Myocyte (in vitro differentiated cells): ENCODE measurements at regions not wholly inside any gene's neighbourhood (a gene's known extent, or its start where the extent isn't known, plus 50 kb on each side); places are given as distances from the start of the nearest gene placed in this dataset.
"Not testable (repeated sequence)": the region's sequence is repeated elsewhere in the genome, so short reads cannot be mapped to it uniquely, and the experiment has no call there.

Experiments
- DNase-seq: peaks from one replicate; pipeline ENCODE4 v3.0.0-alpha.2; 2012; ENCODE audit warnings: low read depth

DNA sequence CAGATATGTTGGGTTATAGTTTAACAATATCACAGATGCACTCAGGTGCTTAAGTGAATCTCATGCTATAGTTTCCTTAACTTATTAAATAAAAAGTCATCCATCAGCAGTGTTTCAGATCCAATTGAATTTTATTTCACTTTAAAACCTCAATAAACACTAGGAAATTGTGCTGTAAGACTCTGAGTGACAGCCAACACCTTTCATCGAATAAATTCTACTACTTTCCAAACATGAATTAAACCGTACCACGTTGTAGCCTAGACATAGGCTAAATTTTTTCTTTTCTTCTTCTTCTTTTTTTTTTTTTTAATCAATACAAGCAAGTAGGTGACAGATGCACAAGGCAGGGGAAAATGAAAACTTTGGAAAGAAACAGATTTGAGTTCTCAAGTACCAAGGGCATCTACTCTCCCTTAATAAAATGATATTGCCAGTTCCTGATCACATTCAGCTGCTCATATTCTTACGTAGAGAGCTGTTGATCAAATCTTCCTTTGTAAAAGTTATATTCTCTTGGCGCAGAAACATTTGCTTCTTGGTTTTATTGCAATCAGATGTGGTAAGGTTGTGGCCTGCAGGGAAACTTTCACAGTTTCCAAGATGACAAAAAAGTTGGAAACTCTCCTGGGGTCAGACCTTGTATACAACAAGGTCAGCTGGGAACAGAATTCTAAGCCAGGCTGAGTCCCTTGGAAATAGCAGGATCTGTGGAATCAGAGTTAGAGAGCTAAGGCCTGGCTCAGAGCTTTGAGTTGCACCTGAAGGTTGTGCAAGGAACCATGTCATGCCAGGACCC is 147.7 kb downstream of the CD47 start:
- DNase-seq: no peak

DNA sequence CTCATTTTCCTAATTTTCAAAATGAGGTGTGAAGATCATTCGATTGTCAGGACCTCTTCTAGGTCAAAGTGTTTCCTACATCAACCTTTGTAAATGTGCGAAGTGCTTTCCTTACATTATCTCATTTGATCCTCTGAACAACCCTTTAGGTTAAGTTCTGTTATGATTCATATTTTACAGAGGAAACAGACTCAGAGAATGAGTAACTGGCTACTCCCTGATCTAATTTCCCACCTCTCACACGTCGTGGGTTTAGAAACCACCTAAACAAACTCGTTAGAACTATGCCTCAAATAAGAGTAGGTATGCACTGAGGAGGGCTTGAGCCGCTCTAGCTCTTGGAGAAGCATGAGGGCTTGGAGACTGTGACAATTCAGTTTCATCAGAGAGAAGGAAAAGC is 148.6 kb downstream of the CD47 start:
- DNase-seq: no peak

DNA sequence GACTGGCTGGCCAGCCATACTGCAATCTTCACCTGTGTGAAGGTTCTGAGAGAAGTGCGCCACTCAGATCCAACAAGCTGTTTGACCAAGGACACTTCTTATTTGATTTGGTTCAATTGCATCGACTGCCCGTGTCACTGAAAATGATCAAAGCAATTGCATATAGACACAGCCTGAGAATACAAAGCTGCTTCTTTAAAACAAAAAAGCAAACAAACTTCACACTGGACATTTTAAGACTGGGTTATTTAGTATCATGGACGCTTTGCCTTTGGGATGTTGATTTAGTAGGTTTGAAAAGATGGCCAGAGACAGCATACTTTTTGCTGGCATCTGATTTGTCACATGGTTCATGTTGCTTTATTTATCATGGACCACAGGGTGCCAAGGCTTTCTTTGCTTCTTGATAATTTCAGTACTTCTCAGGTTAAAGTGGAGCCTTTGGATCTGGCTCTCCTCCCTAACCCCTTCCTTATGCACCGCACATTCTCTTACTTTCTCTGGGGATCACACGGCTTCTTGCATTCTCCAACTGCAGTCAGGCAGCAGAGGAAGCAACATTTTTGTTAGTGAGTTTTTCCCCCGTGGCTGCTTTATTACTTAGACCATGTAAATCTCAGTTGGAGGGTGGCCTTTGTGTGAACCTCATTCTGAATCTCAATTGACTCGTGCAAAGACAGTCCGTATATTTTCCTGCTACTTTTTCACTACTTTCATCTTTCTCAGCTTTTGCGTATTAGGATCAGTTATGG is 151.0 kb downstream of the CD47 start:
- DNase-seq: no peak

DNA sequence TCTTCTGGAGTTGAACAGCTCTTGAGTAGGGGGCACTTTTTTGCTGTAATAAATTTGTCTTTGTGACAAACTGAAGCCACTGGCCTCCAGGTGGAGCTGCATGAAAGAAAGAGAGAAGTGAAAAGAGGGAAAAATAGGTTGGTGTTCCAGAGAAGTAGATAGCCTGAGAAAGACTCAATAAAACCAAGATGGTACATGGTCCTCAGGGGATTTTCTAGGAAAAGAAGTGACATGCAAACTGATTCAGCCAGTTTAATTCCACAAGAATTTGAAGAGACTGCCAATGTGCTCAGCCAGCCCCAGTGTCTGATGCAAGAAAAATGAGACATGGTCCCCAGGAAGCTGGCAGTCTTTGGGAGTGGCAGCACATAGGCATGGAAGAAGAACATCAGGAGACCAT is 152.7 kb downstream of the CD47 start:
- DNase-seq: peak; percentile 39

DNA sequence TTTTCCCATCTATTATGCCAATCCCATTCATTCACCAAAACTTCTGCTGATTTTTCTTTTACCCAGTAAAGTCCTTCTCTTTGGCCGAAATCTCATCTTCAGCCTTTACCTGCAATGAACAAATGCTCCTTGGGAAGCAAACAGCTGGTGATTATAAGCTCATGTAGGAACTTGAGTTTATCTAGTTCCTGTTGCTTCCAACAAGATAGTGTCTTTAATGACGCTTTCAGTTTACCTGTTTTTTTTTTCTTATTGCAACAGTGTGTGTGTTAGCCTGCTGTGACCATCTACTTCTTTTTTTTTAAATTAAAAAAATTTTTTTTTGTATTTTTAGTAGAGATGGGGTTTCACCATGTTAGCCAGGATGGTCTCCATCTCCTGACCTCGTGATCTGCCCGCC is 156.0 kb downstream of the CD47 start:
- no peak for DNase-seq

DNA sequence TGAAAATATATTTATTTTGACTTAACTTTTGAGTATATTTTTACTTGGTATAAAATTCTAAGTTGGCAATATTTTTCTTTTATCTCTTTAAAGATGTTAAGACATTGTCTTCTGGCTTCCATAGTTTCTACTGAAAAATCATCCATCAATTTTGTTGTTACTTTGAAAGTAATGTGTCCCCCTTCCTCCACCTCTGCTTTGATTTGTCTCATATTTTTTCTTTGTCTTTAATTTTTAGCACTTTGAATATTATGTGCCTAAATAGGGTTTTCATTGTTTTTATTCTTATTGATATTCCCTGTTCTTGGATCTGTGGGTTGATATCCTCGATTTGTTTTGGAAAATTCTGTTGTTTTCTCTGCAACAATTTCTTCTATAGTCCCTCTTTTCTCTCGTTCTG is 157.4 kb downstream of the CD47 start:
- no peak for DNase-seq

DNA sequence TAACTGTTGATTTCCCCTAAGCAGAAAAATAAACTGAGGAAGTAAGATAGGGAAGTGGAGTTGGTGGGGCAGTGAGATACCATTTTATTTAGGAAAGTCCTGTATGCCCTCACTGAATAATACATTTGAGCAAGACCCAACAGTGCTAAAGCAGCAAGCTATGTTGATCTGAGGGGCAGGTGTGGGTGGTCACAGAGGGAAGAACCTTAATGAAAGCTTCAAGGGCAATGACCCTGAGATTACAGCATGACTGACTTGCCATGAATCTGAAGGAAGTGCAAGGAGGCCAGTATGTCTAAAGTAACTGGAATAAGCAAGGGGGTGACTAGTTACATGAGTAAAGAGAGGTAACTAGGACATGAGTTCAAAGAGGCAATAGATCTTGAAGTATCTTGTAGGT is 159.5 kb downstream of the CD47 start:
- DNase-seq: no peak

DNA sequence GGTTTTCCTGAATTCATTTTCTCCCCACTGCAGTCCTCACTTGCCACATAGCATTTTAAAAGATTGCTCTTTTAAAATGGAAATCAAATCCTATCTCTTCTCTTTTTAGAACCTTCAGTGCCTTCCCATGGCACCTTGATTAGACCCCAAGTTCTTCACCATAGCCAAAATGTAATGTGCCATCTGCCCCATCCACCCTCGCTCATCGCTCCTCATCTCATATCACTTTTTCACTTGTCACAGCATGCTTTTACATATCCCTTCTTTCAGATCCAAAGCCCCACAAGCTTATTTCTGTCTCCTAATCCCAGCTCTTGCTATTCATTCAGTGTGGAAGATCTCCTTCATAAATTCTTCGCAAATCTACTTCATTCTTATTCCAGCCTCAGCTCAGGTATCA is 161.7 kb downstream of the CD47 start:
- DNase-seq: no peak

DNA sequence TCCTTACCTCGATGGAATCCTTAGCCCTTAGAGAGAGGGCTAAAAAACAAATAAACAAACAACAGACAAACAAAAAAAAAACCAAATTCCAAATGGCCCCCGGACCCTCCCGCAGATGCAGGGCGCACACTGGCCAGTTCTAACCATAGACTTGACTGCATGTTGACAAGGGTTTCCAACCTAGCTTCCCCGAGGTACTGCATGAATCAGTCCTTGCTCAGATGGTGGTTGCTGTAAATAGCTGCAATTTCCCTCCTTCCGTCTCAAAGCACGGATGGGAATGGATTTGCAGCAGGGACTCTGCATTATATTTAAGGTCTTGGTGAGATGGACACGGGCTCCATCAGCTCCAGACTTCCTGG is 162.8 kb downstream of the CD47 start:
- peak; percentile 44 for DNase-seq

DNA sequence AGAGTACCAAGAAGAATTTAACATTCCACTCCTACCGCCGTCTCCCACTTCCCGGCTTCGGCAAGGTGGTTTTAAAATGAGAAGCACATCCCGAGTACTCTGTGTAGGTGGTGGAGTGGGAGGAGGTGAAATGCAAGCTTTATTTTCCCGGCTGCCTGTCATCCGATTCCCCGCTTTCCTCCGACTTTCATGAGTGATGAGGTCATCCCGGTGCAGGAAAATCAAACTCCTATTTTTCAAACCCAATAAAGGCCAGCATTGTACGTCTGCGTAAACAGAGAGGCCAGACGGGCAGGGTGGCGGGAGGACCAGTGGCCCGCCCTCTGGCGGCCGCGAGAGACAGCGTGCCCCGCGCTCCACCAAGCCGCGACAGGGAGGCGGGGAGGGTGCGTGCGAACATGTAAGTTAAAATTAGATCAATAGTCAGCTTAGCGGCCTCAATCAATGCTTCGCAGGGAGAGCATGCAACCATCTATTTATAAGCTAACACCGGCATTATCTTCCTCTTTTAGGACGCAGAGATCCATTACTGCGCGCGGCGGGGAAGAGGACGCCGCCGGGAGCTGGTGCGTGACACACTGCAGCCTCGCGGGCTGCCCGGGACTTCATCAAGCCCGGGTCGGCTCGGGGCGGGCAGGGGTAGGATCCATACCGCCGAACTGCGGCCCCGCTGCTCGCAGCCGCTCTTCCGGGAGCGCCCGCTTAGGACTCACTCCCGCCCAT is 163.3 kb downstream of the CD47 start:
- DNase-seq: peak; percentile 74

DNA sequence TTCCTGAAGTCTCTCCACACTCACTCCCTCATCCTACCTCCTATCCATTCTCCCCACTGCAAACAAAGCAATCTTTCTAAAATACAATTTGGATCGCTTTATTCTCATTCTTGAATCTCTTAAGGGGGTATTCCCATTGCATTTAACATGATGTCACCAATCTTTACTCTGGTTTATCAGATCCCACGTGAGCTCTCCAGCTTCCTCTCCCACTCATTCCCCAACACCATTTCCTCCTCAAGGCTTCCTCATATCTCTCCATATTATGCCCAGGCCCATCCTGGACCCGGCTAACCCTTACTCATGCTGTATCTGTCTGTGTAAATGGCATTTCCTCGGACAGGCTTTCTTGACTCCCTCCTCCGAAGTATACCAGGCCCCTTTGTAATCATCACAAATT is 165.0 kb downstream of the CD47 start:
- no peak for DNase-seq

DNA sequence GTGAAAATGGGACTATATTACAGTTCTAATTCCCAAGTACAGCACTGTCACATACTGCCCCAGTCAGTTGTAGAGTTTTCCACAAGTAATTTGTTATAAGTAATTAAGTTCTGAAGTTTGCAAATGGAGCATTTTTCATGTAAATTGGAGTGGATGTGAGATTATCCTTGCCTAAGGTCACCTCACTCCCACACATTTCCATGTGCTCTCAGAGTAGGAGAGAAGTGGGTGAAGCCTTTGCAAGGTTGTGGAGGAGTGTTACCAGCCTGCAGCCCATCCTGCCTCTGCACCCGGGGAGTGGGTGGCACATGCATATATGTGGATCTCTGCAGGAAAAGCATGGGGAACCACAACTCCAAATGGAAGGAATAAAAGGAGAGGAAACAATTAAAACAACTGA is 169.8 kb downstream of the CD47 start:
- no peak for DNase-seq

DNA sequence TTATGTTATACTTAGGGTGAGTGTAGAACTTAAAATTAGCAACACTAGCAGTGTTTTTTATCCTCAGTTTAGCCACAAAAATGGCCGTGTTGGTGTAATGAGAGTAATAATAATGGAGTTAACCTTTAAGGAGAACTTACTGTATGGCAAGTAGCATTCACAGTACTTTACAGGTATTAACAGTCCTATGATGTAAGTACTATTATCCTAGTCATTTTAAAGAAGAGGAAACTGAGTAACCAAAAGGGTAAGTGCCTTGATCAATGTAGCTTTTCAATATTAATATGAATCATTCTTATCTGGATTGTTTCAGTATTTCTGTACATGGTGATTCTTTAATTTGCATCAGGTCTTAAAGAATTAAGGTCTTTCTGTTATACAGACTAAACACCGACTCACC is 170.3 kb downstream of the CD47 start:
- DNase-seq: no peak

DNA sequence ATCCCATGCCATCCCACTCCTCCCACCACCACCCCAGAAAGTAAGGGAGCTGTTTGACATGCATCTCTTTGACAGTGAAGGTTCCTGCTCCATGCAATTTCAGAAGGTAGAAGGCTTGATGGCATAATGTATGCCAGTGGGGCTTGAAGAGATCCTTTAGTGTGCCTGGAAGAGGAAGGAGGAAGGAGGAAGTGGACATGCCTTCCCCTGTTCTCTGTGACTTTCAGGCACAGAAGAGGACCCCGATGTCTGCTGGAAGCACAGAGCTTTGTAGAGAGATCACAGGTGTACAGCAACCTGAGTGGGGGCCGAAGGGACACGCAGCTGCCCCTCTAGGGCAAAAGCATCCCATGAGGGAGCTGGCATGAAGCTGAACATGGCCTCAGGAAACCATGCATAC is 171.6 kb downstream of the CD47 start:
- DNase-seq: no peak

DNA sequence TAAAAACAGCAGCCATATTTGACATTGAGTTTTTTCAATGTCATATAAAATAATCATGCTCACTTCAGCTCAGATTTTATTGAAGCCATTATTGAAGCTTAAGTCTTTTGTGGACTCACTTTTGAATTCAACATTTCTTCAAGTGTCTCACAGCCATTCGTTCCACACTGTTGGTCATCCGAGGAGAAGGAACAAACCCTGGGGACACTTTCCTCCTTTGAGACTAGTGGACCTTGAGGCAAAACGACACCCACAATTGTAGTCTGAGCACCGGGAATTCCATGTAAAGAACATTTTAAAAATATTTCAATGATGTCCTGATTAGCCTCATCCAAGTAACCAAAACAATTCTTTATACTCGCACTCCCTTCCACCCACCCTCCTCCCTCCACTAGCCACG is 174.7 kb downstream of the CD47 start:
- no peak for DNase-seq

DNA sequence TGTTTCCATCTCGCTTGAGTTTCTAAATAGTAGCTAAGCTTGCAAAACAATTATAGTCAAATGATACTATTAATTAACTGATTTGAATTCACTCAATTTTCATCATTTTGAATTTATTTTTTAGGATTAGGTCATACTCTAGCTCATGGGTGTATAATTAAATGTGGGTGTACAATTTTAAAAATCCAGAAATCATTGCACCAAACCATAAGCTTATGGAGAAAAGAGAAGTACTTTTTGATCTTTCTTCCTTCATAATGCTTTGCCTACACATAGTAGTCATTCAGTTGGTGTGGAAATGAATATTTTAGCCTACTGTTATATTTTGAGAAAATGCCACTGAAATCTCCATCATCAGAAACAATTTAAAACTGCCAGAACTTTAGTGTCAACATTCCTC is 175.1 kb downstream of the CD47 start:
- no peak for DNase-seq

DNA sequence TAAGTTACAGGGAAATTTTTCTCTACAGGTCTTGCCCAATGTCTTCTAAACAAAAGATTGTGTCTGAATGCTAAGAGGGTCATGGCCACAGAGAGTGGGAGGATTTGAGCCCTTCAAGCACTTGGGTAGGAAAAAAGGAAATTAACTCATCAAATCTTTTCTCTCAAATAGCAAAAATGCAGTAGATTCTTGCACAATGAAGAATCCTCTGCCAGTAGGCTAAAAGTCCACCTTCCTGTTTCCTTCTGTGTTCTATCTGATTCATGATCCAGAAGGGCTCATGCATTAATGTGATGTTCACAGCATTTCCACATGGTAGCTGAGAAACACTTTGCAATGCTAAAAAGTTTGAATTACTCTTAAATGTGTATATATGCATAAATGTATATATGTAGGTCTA is 177.1 kb downstream of the CD47 start:
- DNase-seq: no peak

DNA sequence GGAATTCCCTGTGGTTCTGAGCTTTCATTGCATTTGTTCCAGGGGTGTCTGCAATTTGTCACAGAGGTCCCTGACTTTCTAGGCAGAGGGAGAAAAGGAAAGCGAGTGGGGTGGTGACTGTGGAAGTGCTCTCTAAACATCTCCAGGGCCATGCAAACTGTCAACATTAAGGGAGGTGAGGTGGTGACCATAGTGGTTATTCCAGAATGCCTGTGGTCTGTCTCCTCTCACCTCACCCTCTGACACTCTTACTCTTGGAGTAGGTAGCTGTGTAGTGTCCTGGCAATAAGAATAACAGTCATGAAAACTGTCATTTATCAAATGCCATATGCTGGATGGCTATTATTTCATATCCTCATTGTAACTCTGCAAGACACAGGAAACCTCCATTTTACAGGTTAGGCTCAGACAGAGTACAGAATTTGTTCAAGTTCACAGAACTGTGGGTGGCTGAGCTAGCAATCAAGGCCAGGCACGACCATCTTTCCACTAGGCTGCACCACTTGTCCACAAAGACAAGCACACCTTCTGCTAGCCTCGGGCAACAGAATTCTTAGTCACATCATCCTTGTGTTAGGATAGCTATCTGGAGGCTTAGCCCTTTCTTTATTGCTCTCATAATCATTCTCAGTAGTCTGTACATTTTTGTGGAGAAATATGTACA is 179.4 kb downstream of the CD47 start:
- DNase-seq: no peak

DNA sequence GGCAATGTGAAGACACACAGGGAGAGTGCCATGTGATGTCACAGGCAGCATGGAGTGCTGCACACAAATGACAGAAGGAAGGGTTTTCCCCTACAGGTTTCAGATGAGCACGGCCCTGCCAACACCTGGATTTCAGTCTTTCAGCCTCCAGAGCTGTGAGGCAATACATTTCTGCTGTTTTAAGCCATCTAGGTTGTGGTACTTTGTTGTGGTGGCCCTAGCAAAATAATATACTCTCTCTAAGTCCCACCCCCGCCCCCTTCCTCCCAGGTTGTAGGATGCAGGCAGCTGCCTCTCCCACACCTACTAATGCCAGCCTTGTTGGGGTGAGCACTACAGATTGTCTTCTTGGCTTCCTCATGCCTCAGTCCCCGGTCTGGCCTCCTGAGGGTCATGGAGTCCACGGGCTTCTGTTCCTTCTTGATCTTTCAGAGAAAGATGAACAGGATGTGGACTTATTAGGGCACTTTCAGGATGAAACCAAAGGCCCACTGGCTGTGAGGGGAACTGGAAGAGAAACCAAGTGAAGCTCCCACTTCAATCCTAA is 180.0 kb downstream of the CD47 start:
- DNase-seq: no peak

DNA sequence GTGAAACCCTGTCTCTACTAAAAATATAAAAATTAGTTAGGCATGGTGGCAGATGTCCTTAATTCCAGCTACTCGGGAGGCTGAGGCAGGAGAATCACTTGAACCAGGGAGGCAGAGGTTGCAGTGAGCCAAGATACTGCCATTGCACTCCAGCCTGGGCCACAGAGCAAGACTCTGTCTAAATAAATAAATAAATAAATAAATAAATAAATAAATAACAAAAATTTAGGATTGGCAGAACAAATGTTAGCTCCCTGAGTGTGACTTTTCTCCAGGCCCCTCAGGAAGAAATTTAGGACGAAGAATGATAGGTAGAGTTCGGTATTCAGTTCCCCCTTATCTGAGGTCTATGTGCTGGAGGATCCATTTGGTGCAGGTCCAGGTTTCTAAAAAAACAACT is 181.2 kb downstream of the CD47 start:
- not testable (repeated sequence) for DNase-seq

DNA sequence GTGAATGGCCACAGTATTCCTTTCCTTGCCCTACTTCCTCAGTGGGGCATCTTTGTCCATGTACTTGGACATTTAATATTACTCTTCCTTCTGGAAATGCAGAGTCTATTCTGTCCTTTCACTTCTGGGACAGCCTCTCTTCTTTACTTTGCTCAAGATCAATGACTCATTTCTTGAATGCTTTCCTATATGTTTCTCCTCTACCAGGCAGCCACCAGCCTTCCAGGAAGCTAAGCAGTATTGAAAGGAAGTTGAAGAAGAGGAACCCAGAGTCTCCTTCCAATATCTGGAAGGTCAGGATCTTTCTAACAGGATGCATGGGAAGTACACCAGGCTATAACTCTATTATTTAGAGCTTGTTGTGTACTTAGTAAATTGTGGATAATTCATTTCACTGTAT is 182.8 kb downstream of the CD47 start:
- DNase-seq: no peak
